HepG2 (cell line): ENCODE measurements at regions not wholly inside any gene's neighbourhood (a gene's known extent, or its start where the extent isn't known, plus 50 kb on each side); places are given as distances from the start of the nearest gene placed in this dataset.

Experiments
- TCF7L2 ChIP-seq: IDR thresholded peaks from 2 replicates; pipeline ENCODE4 v1.6.1; 2011; ENCODE audit warnings: mild to moderate bottlenecking, low read depth, low read length, moderate library complexity
- ZFX ChIP-seq: sonication (generic); formaldehyde crosslinking; IDR thresholded peaks from 2 replicates; pipeline ENCODE4 v1.4.0; 2020; ENCODE audit warnings: mild to moderate bottlenecking, low read depth, missing genetic modification reagents, moderate library complexity
- ZNF567 ChIP-seq: sonication (generic); formaldehyde crosslinking; IDR thresholded peaks from 2 replicates; pipeline ENCODE4 v1.8.1; 2023; ENCODE audit warnings: mild to moderate bottlenecking, missing genetic modification reagents, borderline replicate concordance

GRCh38 chr14:48963231-48963790 is 622.9 kb downstream of the RPS29 start:
- TF ChIP-seq TCF7L2 (no peak), ZFX (CRISPR knock-in tag) (no peak), ZNF567 (CRISPR knock-in tag) (no peak)
